ENCODE measurements at regions not wholly inside any gene's neighbourhood (a gene's known extent, or its start where the extent isn't known, plus 50 kb on each side); places are given as distances from the start of the nearest gene placed in this dataset.

DNA sequence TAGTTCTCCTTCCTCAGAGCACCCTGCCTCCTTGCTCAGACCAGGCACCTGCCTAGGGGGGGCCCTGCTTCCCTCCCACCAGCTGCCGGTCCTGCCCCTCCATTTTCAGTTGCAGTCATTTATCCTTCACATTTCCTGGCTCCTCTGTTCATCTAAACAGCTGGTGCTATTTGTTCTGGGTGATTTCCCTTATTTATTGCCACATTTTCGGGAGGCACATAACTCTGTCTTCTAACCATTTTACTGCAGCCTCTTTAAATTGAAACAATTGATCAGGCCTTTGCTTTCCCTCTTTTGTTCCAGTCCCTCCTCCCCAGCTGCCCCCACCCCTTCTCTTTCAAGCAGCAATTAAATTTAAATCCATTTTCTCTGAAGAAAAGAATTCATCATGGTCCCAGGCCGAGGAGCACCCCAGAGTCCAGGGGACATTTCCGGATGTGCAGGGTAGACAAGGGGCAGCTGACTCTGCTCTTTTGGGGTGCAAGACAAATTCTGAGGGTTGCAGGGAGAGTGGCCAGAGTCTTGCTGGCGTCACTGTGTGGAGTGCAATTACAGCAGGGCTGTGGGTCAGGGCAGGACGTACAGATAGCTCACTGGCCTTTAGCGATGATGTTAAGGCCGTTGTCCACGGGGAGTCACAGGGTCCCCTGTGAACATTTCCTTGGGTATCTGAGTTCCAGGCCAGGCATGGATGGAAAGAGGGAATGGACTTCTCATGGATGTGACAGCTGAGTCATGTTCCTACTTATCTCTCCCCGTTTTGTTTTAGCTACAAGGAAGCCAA, 476.4 kb downstream of the TBC1D22A start:
- H3K9me2 ChIP-seq (ENCODE audit: insufficient read depth): no peaks in the 10 kb centered on the region
- H3K4me3 Mint-ChIP-seq: no peak overlapping the region
- H3K4me3 ChIP-seq: no peak overlapping the region
- no peak overlapping the region for H3K27ac Mint-ChIP-seq
- no peak for DNase-seq (ENCODE audit: low spot score)
- no peaks in the 10 kb centered on the region for H3K27me3 Mint-ChIP-seq (ENCODE audit: insufficient read depth, low read depth, poor library complexity)
- H3K36me3 Mint-ChIP-seq (ENCODE audit: low read depth): peaks cover 22% of the 10 kb centered on the region
- H3K4me1 Mint-ChIP-seq: no peaks in the 10 kb centered on the region
- H2AFZ ChIP-seq: no peak overlapping the region
- no peaks in the 10 kb centered on the region for H3K4me1 ChIP-seq (ENCODE audit: insufficient read depth)
- no peak for ATAC-seq
- peaks cover 4% of the 10 kb centered on the region for H3K9me3 Mint-ChIP-seq
- H3K27ac ChIP-seq (ENCODE audit: low read depth): no peak overlapping the region
- peaks cover 9% of the 10 kb centered on the region for H3K36me3 ChIP-seq (ENCODE audit: insufficient read depth)
- H3K27me3 ChIP-seq (ENCODE audit: insufficient read depth): no peaks in the 10 kb centered on the region
- TF ChIP-seq EZH2phosphoT487 (IDR thresholded peaks at IDR 0.05; ENCODE audit: unreplicated experiment) (no peak), STAT1 (IDR thresholded peaks at IDR 0.05; ENCODE audit: unreplicated experiment) (no peak), POLR2AphosphoS5 (IDR thresholded peaks at IDR 0.05; ENCODE audit: low read depth) (no peak), CREB1 (CRISPR knock-in tag; IDR thresholded peaks at IDR 0.05; ENCODE audit: low read depth) (no peak)
- TF ChIP-seq, protein P1, sequence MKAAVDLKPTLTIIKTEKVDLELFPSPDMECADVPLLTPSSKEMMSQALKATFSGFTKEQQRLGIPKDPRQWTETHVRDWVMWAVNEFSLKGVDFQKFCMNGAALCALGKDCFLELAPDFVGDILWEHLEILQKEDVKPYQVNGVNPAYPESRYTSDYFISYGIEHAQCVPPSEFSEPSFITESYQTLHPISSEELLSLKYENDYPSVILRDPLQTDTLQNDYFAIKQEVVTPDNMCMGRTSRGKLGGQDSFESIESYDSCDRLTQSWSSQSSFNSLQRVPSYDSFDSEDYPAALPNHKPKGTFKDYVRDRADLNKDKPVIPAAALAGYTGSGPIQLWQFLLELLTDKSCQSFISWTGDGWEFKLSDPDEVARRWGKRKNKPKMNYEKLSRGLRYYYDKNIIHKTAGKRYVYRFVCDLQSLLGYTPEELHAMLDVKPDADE (IDR thresholded peaks at IDR 0.05): no peak
- TF ChIP-seq, protein P2, sequence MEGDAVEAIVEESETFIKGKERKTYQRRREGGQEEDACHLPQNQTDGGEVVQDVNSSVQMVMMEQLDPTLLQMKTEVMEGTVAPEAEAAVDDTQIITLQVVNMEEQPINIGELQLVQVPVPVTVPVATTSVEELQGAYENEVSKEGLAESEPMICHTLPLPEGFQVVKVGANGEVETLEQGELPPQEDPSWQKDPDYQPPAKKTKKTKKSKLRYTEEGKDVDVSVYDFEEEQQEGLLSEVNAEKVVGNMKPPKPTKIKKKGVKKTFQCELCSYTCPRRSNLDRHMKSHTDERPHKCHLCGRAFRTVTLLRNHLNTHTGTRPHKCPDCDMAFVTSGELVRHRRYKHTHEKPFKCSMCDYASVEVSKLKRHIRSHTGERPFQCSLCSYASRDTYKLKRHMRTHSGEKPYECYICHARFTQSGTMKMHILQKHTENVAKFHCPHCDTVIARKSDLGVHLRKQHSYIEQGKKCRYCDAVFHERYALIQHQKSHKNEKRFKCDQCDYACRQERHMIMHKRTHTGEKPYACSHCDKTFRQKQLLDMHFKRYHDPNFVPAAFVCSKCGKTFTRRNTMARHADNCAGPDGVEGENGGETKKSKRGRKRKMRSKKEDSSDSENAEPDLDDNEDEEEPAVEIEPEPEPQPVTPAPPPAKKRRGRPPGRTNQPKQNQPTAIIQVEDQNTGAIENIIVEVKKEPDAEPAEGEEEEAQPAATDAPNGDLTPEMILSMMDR (conservative IDR thresholded peaks at IDR 0.05; ENCODE audit: low read depth in 2 of 2): no peak
- no peaks in the 10 kb centered on the region for H3K79me2 ChIP-seq (replicated peaks; ENCODE audit: insufficient read depth)
- H3K4me2 ChIP-seq: no peak overlapping the region
- no peaks in the 10 kb centered on the region for H3F3A ChIP-seq (replicated peaks; ENCODE audit: low read depth)
- H4K20me1 ChIP-seq (replicated peaks; ENCODE audit: insufficient read depth): no peaks in the 10 kb centered on the region

DNA sequence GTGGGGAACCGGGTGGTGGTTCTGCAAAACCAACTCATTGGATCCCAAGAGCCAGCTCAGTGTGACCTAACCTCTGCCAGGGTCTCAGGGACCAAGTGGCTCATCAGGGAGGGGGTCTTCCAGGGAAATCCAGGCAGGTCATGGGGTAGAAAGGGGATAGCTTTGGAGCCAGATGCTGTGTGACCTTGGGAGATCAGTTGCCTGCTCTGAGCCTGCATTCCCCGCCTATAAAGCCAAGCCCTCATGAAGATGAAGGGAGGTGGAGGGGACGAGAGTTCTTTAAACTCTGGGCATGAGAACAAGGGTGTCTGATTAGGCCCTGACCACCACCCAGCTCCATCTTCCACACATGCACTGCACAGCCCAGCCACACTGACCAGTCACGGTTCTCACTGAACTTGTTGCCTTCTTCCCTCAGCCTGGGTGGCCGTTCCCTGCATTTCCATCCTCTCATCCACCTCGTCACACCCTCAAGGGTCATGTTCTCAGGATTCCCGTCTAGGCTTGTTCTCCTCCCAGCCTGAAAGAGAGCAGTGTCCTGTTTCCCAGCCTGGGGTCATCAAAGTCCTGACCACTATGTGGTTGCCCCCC, 475.5 kb downstream of the TBC1D22A start:
- no peaks in the 10 kb centered on the region for H3F3A ChIP-seq (replicated peaks; ENCODE audit: low read depth)
- peaks cover 8% of the 10 kb centered on the region for H3K36me3 ChIP-seq (ENCODE audit: insufficient read depth)
- H3K27me3 ChIP-seq (ENCODE audit: insufficient read depth): no peaks in the 10 kb centered on the region
- H3K4me2 ChIP-seq: no peak overlapping the region
- TF ChIP-seq CREB1 (CRISPR knock-in tag; IDR thresholded peaks at IDR 0.05; ENCODE audit: low read depth) (no peak), EZH2 (IDR thresholded peaks at IDR 0.05; ENCODE audit: low read depth, unreplicated experiment) (no peak), STAT1 (IDR thresholded peaks at IDR 0.05; ENCODE audit: unreplicated experiment) (no peak), POLR2AphosphoS5 (IDR thresholded peaks at IDR 0.05; ENCODE audit: low read depth) (no peak), ZNF331 (CRISPR knock-in tag; IDR thresholded peaks at IDR 0.05; ENCODE audit: low read depth) (no peak), NANOG (IDR thresholded peaks at IDR 0.05; ENCODE audit: borderline replicate concordance) (no peak)
- TF ChIP-seq, protein P2 (conservative IDR thresholded peaks at IDR 0.05; ENCODE audit: low read depth in 2 of 2): no peak
- TF ChIP-seq, protein P1 (IDR thresholded peaks at IDR 0.05): no peak
- TF ChIP-seq, protein P3, sequence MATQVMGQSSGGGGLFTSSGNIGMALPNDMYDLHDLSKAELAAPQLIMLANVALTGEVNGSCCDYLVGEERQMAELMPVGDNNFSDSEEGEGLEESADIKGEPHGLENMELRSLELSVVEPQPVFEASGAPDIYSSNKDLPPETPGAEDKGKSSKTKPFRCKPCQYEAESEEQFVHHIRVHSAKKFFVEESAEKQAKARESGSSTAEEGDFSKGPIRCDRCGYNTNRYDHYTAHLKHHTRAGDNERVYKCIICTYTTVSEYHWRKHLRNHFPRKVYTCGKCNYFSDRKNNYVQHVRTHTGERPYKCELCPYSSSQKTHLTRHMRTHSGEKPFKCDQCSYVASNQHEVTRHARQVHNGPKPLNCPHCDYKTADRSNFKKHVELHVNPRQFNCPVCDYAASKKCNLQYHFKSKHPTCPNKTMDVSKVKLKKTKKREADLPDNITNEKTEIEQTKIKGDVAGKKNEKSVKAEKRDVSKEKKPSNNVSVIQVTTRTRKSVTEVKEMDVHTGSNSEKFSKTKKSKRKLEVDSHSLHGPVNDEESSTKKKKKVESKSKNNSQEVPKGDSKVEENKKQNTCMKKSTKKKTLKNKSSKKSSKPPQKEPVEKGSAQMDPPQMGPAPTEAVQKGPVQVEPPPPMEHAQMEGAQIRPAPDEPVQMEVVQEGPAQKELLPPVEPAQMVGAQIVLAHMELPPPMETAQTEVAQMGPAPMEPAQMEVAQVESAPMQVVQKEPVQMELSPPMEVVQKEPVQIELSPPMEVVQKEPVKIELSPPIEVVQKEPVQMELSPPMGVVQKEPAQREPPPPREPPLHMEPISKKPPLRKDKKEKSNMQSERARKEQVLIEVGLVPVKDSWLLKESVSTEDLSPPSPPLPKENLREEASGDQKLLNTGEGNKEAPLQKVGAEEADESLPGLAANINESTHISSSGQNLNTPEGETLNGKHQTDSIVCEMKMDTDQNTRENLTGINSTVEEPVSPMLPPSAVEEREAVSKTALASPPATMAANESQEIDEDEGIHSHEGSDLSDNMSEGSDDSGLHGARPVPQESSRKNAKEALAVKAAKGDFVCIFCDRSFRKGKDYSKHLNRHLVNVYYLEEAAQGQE (IDR thresholded peaks at IDR 0.05; ENCODE audit: unreplicated experiment): no peak
- Mint-ChIP-seq H3K27me3 (ENCODE audit: insufficient read depth, low read depth, poor library complexity) (peaks cover 4% of the 10 kb centered on the region), H3K9me3 (no peaks in the 10 kb centered on the region; the same call in none of the 3 replicates), H3K4me3 (no peak overlapping the region), H3K27ac (no peak overlapping the region), H3K36me3 (ENCODE audit: low read depth) (peaks cover 27% of the 10 kb centered on the region), H3K4me1 (no peaks in the 10 kb centered on the region)
- no peaks in the 10 kb centered on the region for H3K4me1 ChIP-seq (ENCODE audit: insufficient read depth)
- no peaks in the 10 kb centered on the region for H3K9me2 ChIP-seq (ENCODE audit: insufficient read depth)
- H2AFZ ChIP-seq: no peak overlapping the region
- no peaks in the 10 kb centered on the region for H3K79me2 ChIP-seq (replicated peaks; ENCODE audit: insufficient read depth)
- no peaks in the 10 kb centered on the region for H4K20me1 ChIP-seq (replicated peaks; ENCODE audit: insufficient read depth)
- no peak for DNase-seq (ENCODE audit: low spot score)
- no peak overlapping the region for H3K27ac ChIP-seq (ENCODE audit: low read depth)
- ATAC-seq: no peak
- no peak overlapping the region for H3K4me3 ChIP-seq

Data from GM23338 (cell line).